HepG2 (cell line): ENCODE measurements at regions not wholly inside any gene's neighbourhood (a gene's known extent, or its start where the extent isn't known, plus 50 kb on each side); places are given as distances from the start of the nearest gene placed in this dataset.

Experiments
- AGO1 ChIP-seq: fragments of 200-400 bp; formaldehyde crosslinking; IDR thresholded peaks from 2 replicates; pipeline ENCODE4 v1.6.1; 2017; ENCODE audit warnings: mild to moderate bottlenecking, low read depth, low read length, moderate library complexity; ENCODE audit not compliant: poor library complexity, severe bottlenecking
- HIC2 ChIP-seq: sonication (generic); formaldehyde crosslinking; IDR thresholded peaks from 2 replicates; pipeline ENCODE4 v1.9.0; 2022; ENCODE audit warnings: low read depth, missing genetic modification reagents
- MYPOP ChIP-seq: sonication (generic); formaldehyde crosslinking; IDR thresholded peaks from 2 replicates; pipeline ENCODE4 v1.8.1; 2023; ENCODE audit warnings: mild to moderate bottlenecking, moderate library complexity, missing genetic modification reagents
- NFYC ChIP-seq: IDR thresholded peaks from 2 replicates; pipeline ENCODE4 v1.6.1; 2016; ENCODE audit warnings: missing genetic modification reagents, missing compliant biosample characterization
- NONO ChIP-seq, 2 experiments: fragments of 450-650 bp in 1 of 2; sonication (generic) in 1 of 2; formaldehyde crosslinking in 1 of 2; IDR thresholded peaks in 1 of 2; conservative IDR thresholded peaks in 1 of 2; 2 replicates each; pipeline versions ENCODE4 v1.6.1 to v1.8.0; 2017 to 2022; ENCODE audit warnings: mild to moderate bottlenecking in 1 of 2, missing genetic modification reagents in 1 of 2, moderate library complexity in 1 of 2
- NR2F1 ChIP-seq, 2 experiments: fragments of 450-650 bp in 1 of 2; formaldehyde crosslinking in 1 of 2; IDR thresholded peaks; 2 replicates each; pipeline versions ENCODE4 v1.5.0 to v1.6.1; 2016 to 2020; ENCODE audit warnings: mild to moderate bottlenecking in 1 of 2, missing compliant biosample characterization in 1 of 2, missing genetic modification reagents in 1 of 2, moderate library complexity in 1 of 2
- RERE ChIP-seq: IDR thresholded peaks from 2 replicates; pipeline ENCODE4 v1.6.1; 2016; ENCODE audit warnings: low read depth, missing genetic modification reagents, missing compliant biosample characterization
- SMYD3 ChIP-seq: sonication (generic); formaldehyde crosslinking; IDR thresholded peaks from 2 replicates; pipeline ENCODE4 v1.8.1; 2023; ENCODE audit warnings: mild to moderate bottlenecking, missing genetic modification reagents
- SP5 ChIP-seq: IDR thresholded peaks from 2 replicates; pipeline ENCODE4 v1.6.1; 2016; ENCODE audit warnings: low read depth, borderline replicate concordance
- ZNF282 ChIP-seq: fragments of 450-650 bp; IDR thresholded peaks from 2 replicates; pipeline ENCODE4 v1.6.1; 2018; ENCODE audit not compliant: partially characterized antibody
- ZNF33A ChIP-seq: sonication (generic); formaldehyde crosslinking; IDR thresholded peaks from 2 replicates; pipeline ENCODE4 v1.5.1; 2020; ENCODE audit warnings: missing genetic modification reagents, mild to moderate bottlenecking, moderate library complexity, borderline replicate concordance
- ZNF563 ChIP-seq: sonication (generic); formaldehyde crosslinking; IDR thresholded peaks from 2 replicates; pipeline ENCODE4 v1.8.0; 2022; ENCODE audit warnings: mild to moderate bottlenecking, moderate library complexity, missing genetic modification reagents
- ZNF772 ChIP-seq: sonication (generic); formaldehyde crosslinking; IDR thresholded peaks from 2 replicates; pipeline ENCODE4 v1.5.0; 2020; ENCODE audit warnings: mild to moderate bottlenecking, missing genetic modification reagents
- ZUFSP ChIP-seq: sonication (generic); formaldehyde crosslinking; IDR thresholded peaks from 2 replicates; pipeline ENCODE4 v1.9.0; 2021; ENCODE audit warnings: missing genetic modification reagents, mild to moderate bottlenecking, borderline replicate concordance

- TF ChIP-seq ZUFSP (CRISPR knock-in tag), result no peak
- 0 out of 2 replicates have a peak, but pooled peaks have one; percentile 77 for TF ChIP-seq ZNF563 (CRISPR knock-in tag)
- peak; percentile 83 for TF ChIP-seq AGO1
- peak; percentile 90 to 95 for TF ChIP-seq NR2F1 (CRISPR knock-in tag; IDR thresholded peaks at IDR 0.05)
- TF ChIP-seq SP5 (CRISPR knock-in tag), result peak; percentile 87
- TF ChIP-seq SMYD3 (CRISPR knock-in tag), result peak; percentile 96
- peak; percentile 94 for TF ChIP-seq MYPOP (CRISPR knock-in tag)
- TF ChIP-seq ZNF772, result peak; percentile 96
- no peak for TF ChIP-seq ZNF282
- no peak for TF ChIP-seq NONO (IDR thresholded peaks at IDR 0.05)
- TF ChIP-seq NONO (CRISPR knock-in tag; conservative IDR thresholded peaks at IDR 0.05), result peak; percentile 29; the same call in 1 of the 2 replicates
- TF ChIP-seq HIC2, result peak; percentile 93
- peak; percentile 74 for TF ChIP-seq NFYC (CRISPR knock-in tag)
- peak; percentile 88; the same call in 1 of the 2 replicates for TF ChIP-seq RERE (CRISPR knock-in tag)
- TF ChIP-seq ZNF33A (CRISPR knock-in tag), result peak; percentile 99
Observed at GRCh38 chr20:50292591-50293283, 102.1 kb downstream of the CEBPB start (continued).
